GM12892 (cell line): ENCODE measurements at regions not wholly inside any gene's neighbourhood (a gene's known extent, or its start where the extent isn't known, plus 50 kb on each side); places are given as distances from the start of the nearest gene placed in this dataset.

Experiments
- POLR2A ChIP-seq: IDR thresholded peaks from 2 replicates; pipeline ENCODE4 v1.6.1; 2011; ENCODE audit warnings: low read depth, low read length, control low read depth
- POLR2AphosphoS5 ChIP-seq: IDR thresholded peaks from 2 replicates; pipeline ENCODE4 v1.6.1; 2011; ENCODE audit warnings: low read depth, low read length, control low read depth
- TAF1 ChIP-seq: IDR thresholded peaks from 2 replicates; pipeline ENCODE4 v1.6.1; 2011; ENCODE audit warnings: low read depth, mild to moderate bottlenecking, control low read depth, low read length, borderline replicate concordance

DNA sequence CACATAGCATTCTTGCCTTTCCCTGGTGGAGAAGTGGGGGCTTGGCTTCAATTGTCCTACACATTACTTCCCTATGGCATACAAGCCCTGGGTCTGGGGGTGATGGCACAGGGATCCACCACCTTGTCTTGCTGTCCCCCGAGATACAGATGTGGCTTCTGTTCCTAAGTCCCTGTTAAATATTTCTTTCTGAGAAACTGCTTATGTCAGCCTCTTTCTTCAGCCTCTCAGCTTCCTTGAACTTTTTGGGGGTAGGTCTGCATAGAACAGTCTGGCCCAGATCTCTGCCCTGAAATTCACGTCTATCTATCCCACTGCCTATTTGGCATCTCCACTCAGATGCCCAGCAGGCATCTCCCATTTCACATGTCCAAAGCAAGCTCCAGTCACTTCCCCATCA lies 177.4 kb downstream of the SCP2D1 start:
- TF ChIP-seq POLR2A (no peak), POLR2AphosphoS5 (no peak), TAF1 (no peak)
